ENCODE measurements at regions not wholly inside any gene's neighbourhood (a gene's known extent, or its start where the extent isn't known, plus 50 kb on each side); places are given as distances from the start of the nearest gene placed in this dataset.
A peak's percentile ranks its signal among the peaks of the same experiment; 100 is the strongest.

GRCh38 chr9:12612211-12612770 lies 80.9 kb upstream of the TYRP1 start:
- no peak for DNase-seq

GRCh38 chr9:12613071-12613470 lies 80.1 kb upstream of the TYRP1 start:
- no peak for DNase-seq

- no peak for DNase-seq
Observed at GRCh38 chr9:12614488-12614887, 78.7 kb upstream of the TYRP1 start.

- DNase-seq: no peak
Observed at GRCh38 chr9:12618956-12619355, 74.2 kb upstream of the TYRP1 start.

GRCh38 chr9:12625844-12626243 lies 67.3 kb upstream of the TYRP1 start:
- no peak for DNase-seq

GRCh38 chr9:12627096-12627495 lies 66.1 kb upstream of the TYRP1 start:
- no peak for DNase-seq

GRCh38 chr9:12628546-12628945 lies 64.6 kb upstream of the TYRP1 start:
- DNase-seq: no peak

GRCh38 chr9:12629067-12629466 lies 64.1 kb upstream of the TYRP1 start:
- no peak for DNase-seq

GRCh38 chr9:12631866-12632265 lies 61.3 kb upstream of the TYRP1 start:
- DNase-seq: no peak

- no peak for DNase-seq
Observed at GRCh38 chr9:12633016-12633765, 60.0 kb upstream of the TYRP1 start.

- DNase-seq: peak; percentile 69
Observed at GRCh38 chr9:12640016-12640587, 53.1 kb upstream of the TYRP1 start.

GRCh38 chr9:12640866-12641636 lies 52.1 kb upstream of the TYRP1 start:
- no peak for DNase-seq
